ENCODE measurements at regions not wholly inside any gene's neighbourhood (a gene's known extent, or its start where the extent isn't known, plus 50 kb on each side); places are given as distances from the start of the nearest gene placed in this dataset.

- H3K4me3 ChIP-seq, result no peak overlapping the region
- H3K4me1 ChIP-seq, result peaks cover 6 to 27% (median 12%) of the 10 kb centered on the region in 4 donors
- H3K36me3 ChIP-seq, result no peaks in the 10 kb centered on the region
- intact Hi-C loops (cut with DNase I; ENCODE audit: low total_unique reads) (loop anchor here (10.0 kb wide), 1 partner anchor 341 kb away; the partner anchor contains the start of gene HMGB1), in situ Hi-C loops (cut with MboI; ENCODE audit: low pct_ligation_motif_present in 1 of 4, low pct_unique_long_range_greater_than_20kb in 1 of 4, low sequenced_read_pairs in 3 of 4) (loop anchor here in 1 of 4 donors (25.0 kb wide), 1 partner anchor 612 kb away; no protein-coding TSS in a partner anchor)
- H3K27me3 ChIP-seq, result no peaks in the 10 kb centered on the region
- no peaks in the 10 kb centered on the region for H3K9me3 ChIP-seq
- peak overlapping the region in 3 of 4 donors; percentile 56 to 78 (median 72) for H3K27ac ChIP-seq
- 84 to 90% methylated on average over 9 to 18 of the region's 18 CpGs for WGBS, 2 donors (ENCODE audit: low coverage in 1 of 2)
- no peak for DNase-seq
- TF ChIP-seq EP300 (IDR thresholded peaks at IDR 0.05; ENCODE audit: low read depth) (no peak), CTCF (IDR thresholded peaks at IDR 0.05) (no peak), POLR2AphosphoS5 (IDR thresholded peaks at IDR 0.05) (peak in 1 of 3 donors; percentile 19), POLR2A (IDR thresholded peaks at IDR 0.05) (no peak)
These were observed 183.1 kb downstream of the KATNAL1 start for GRCh38 chr13:30124131-30124768.

- 97 to 100% methylated on average over 3 to 8 of the region's 8 CpGs for WGBS, 2 donors (ENCODE audit: low coverage in 1 of 2)
- no peak for DNase-seq
- peaks cover 6 to 32% (median 15%) of the 10 kb centered on the region in 4 donors for H3K4me1 ChIP-seq
- TF ChIP-seq POLR2AphosphoS5 (IDR thresholded peaks at IDR 0.05), result no peak
- TF ChIP-seq CTCF (IDR thresholded peaks at IDR 0.05), result no peak
- TF ChIP-seq EP300 (IDR thresholded peaks at IDR 0.05; ENCODE audit: low read depth), result no peak
- no peak for TF ChIP-seq POLR2A (IDR thresholded peaks at IDR 0.05)
- no peak overlapping the region for H3K4me3 ChIP-seq
- H3K27ac ChIP-seq, result no peak overlapping the region
- H3K27me3 ChIP-seq, result no peaks in the 10 kb centered on the region
- in situ Hi-C loops (cut with MboI; ENCODE audit: low pct_ligation_motif_present in 1 of 4, low pct_unique_long_range_greater_than_20kb in 1 of 4, low sequenced_read_pairs in 3 of 4), result loop anchor here in 1 of 4 donors (25.0 kb wide), 1 partner anchor 611 kb away; no protein-coding TSS in a partner anchor
- H3K36me3 ChIP-seq, result no peaks in the 10 kb centered on the region
- no peaks in the 10 kb centered on the region for H3K9me3 ChIP-seq
- intact Hi-C loops (cut with DNase I; ENCODE audit: low total_unique reads), result loop anchor here (10.0 kb wide), 1 partner anchor 341 kb away; the partner anchor contains the start of gene HMGB1
These were observed 183.8 kb downstream of the KATNAL1 start for GRCh38 chr13:30123575-30123974.

GRCh38 chr13:30121666-30122065 is 185.7 kb downstream of the KATNAL1 start:
- H3K36me3 ChIP-seq, result no peaks in the 10 kb centered on the region
- no peak for TF ChIP-seq EP300 (IDR thresholded peaks at IDR 0.05; ENCODE audit: low read depth)
- no peak for TF ChIP-seq POLR2A (IDR thresholded peaks at IDR 0.05)
- no peak for TF ChIP-seq POLR2AphosphoS5 (IDR thresholded peaks at IDR 0.05)
- no peak for TF ChIP-seq CTCF (IDR thresholded peaks at IDR 0.05)
- no peak for DNase-seq
- H3K27ac ChIP-seq, result no peak overlapping the region
- no peaks in the 10 kb centered on the region for H3K9me3 ChIP-seq
- H3K4me3 ChIP-seq, result no peak overlapping the region
- in situ Hi-C loops (cut with MboI; ENCODE audit: low pct_ligation_motif_present in 1 of 4, low pct_unique_long_range_greater_than_20kb in 1 of 4, low sequenced_read_pairs in 3 of 4) (loop anchor here in 1 of 4 donors (25.0 kb wide), 1 partner anchor 609 kb away; no protein-coding TSS in a partner anchor), intact Hi-C loops (cut with DNase I; ENCODE audit: low total_unique reads) (loop anchor here (10.0 kb wide), 1 partner anchor 343 kb away; the partner anchor contains the start of gene HMGB1)
- peaks cover 6 to 29% (median 13%) of the 10 kb centered on the region in 4 donors for H3K4me1 ChIP-seq
- H3K27me3 ChIP-seq, result no peaks in the 10 kb centered on the region

- TF ChIP-seq EP300 (IDR thresholded peaks at IDR 0.05; ENCODE audit: low read depth), result no peak
- no peak for TF ChIP-seq POLR2AphosphoS5 (IDR thresholded peaks at IDR 0.05)
- TF ChIP-seq CTCF (IDR thresholded peaks at IDR 0.05), result no peak
- TF ChIP-seq POLR2A (IDR thresholded peaks at IDR 0.05), result no peak
- Histone ChIP-seq H3K36me3 (no peaks in the 10 kb centered on the region), H3K27me3 (no peaks in the 10 kb centered on the region), H3K4me3 (no peak overlapping the region), H3K27ac (no peak overlapping the region), H3K4me1 (peaks cover 6 to 26% (median 12%) of the 10 kb centered on the region in 4 donors), H3K9me3 (no peaks in the 10 kb centered on the region)
- no peak for DNase-seq
- WGBS, 2 donors (ENCODE audit: low coverage in 1 of 2), result 70 to 94% methylated on average over 2 of the region's 2 CpGs
- intact Hi-C loops (cut with DNase I; ENCODE audit: low total_unique reads), result loop anchor here (10.0 kb wide), 1 partner anchor 344 kb away; the partner anchor contains the start of gene HMGB1
- in situ Hi-C loops (cut with MboI; ENCODE audit: low pct_ligation_motif_present in 1 of 4, low pct_unique_long_range_greater_than_20kb in 1 of 4, low sequenced_read_pairs in 3 of 4), result loop anchor here in 1 of 4 donors (25.0 kb wide), 1 partner anchor 609 kb away; no protein-coding TSS in a partner anchor
These were observed 186.1 kb downstream of the KATNAL1 start for GRCh38 chr13:30121244-30121643.

All from transverse colon (tissue), 4 donors.